Mesendoderm (in vitro differentiated cells): ENCODE measurements at regions not wholly inside any gene's neighbourhood (a gene's known extent, or its start where the extent isn't known, plus 50 kb on each side); places are given as distances from the start of the nearest gene placed in this dataset.

ENCODE experiments used
- DNase-seq: peaks from one replicate; pipeline ENCODE4 v3.0.0; 2013
- H2AK5ac ChIP-seq: 2 replicates; pipeline ENCODE4 v1.6.1; 2013; ENCODE audit warnings: low read length, inconsistent platforms
- H2BK120ac ChIP-seq: 2 replicates; pipeline ENCODE4 v1.6.1; 2013; ENCODE audit warnings: low read depth, mild to moderate bottlenecking, low read length, moderate library complexity, mixed read lengths
- H2BK15ac ChIP-seq: replicated peaks from 2 replicates; pipeline ENCODE4 v1.6.1; 2013; ENCODE audit warnings: low read depth, mild to moderate bottlenecking, moderate library complexity
- H2BK5ac ChIP-seq: 2 replicates; pipeline ENCODE4 v1.6.1; 2013; ENCODE audit warnings: low read length, inconsistent platforms
- H3K18ac ChIP-seq: 2 replicates; pipeline ENCODE4 v1.6.1; 2013; ENCODE audit warnings: mild to moderate bottlenecking, low read length, mixed read lengths
- H3K23ac ChIP-seq: one replicate; pipeline ENCODE4 v1.6.1; 2013; ENCODE audit warnings: low read length
- H3K27ac ChIP-seq: 2 replicates; pipeline ENCODE4 v1.5.1; 2013; ENCODE audit warnings: low read depth, mild to moderate bottlenecking, inconsistent platforms, low read length, moderate library complexity
- H3K27me3 ChIP-seq: 2 replicates; pipeline ENCODE4 v1.6.1; 2013; ENCODE audit warnings: low read length, control low read depth, mild to moderate bottlenecking, inconsistent platforms; ENCODE audit not compliant: insufficient read depth, poor library complexity
- H3K36me3 ChIP-seq: 2 replicates; pipeline ENCODE4 v1.6.1; 2013; ENCODE audit warnings: low read length, inconsistent platforms; ENCODE audit not compliant: control insufficient read depth, insufficient read depth
- H3K4ac ChIP-seq: one replicate; pipeline ENCODE4 v1.6.1; 2013; ENCODE audit warnings: low read depth, mild to moderate bottlenecking, low read length, moderate library complexity
- H3K4me1 ChIP-seq: 2 replicates; pipeline ENCODE4 v1.6.1; 2013; ENCODE audit warnings: low read depth, low read length, inconsistent platforms; ENCODE audit not compliant: control insufficient read depth
- H3K4me2 ChIP-seq: 2 replicates; pipeline ENCODE4 v1.6.1; 2013; ENCODE audit warnings: low read length
- H3K4me3 ChIP-seq: 2 replicates; pipeline ENCODE4 v1.5.1; 2013; ENCODE audit warnings: mild to moderate bottlenecking, low read length
- H3K56ac ChIP-seq: one replicate; pipeline ENCODE4 v1.6.1; 2013; ENCODE audit warnings: low read length
- H3K79me1 ChIP-seq: 2 replicates; pipeline ENCODE4 v1.6.1; 2013; ENCODE audit warnings: low read length, inconsistent platforms
- H3K79me2 ChIP-seq: 2 replicates; pipeline ENCODE4 v1.6.1; 2013; ENCODE audit warnings: mild to moderate bottlenecking, low read length; ENCODE audit not compliant: control insufficient read depth, insufficient read depth
- H3K9ac ChIP-seq: 2 replicates; pipeline ENCODE4 v1.6.1; 2013; ENCODE audit warnings: low read length, inconsistent platforms
- H4K5ac ChIP-seq: one replicate; pipeline ENCODE4 v1.6.1; 2013; ENCODE audit warnings: low read length
- H4K8ac ChIP-seq: one replicate; pipeline ENCODE4 v1.6.1; 2013; ENCODE audit warnings: low read depth, mild to moderate bottlenecking, control low read depth, low read length, moderate library complexity
- WGBS: extraction: QIAGEN DNeasy Blood & Tissue Kit; methylation state at CpG from one replicate; pipeline ENCODE4 v1.1.7; 2013; ENCODE audit warnings: low lambda C conversion rate, missing lambda C conversion rate; ENCODE audit not compliant: insufficient coverage; ENCODE audit errors: extremely low coverage; 5-methylcytosine and 5-hydroxymethylcytosine counted together

DNA sequence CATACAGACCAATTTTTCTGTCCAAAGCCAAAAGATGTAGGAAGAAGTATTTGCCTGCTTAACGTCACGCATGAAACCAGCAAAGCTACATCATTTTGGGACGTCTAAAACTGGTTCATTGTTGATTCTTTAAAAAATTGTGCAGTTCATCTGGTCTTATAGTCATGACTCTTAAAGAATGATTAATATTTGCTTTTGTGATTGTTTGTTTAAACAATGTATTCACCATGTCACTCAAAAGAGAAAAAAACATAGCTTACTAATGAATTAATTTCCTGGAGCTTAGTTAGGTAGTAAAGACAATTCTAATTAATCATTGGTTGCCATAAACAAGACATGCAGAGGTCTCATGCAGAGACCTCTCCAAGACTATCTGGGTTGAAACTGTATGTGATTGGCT, 157.3 kb downstream of the RPS12 start:
- Histone ChIP-seq H3K4me1 (no peaks in the 10 kb centered on the region), H3K23ac (no peak overlapping the region), H4K5ac (no peak overlapping the region), H3K79me1 (no peaks in the 10 kb centered on the region), H3K4me3 (no peak overlapping the region), H3K56ac (no peak overlapping the region), H3K9ac (no peak overlapping the region), H3K79me2 (no peaks in the 10 kb centered on the region), H3K36me3 (no peaks in the 10 kb centered on the region), H3K18ac (no peak overlapping the region), H2BK5ac (no peak overlapping the region), H3K27ac (no peak overlapping the region), H2BK15ac (no peak overlapping the region), H4K8ac (no peak overlapping the region), H3K4me2 (no peak overlapping the region), H3K27me3 (no peaks in the 10 kb centered on the region), H2BK120ac (no peak overlapping the region), H2AK5ac (no peak overlapping the region), H3K4ac (no peak overlapping the region)
- no CpG with 5 or more reads among the region's 3 CpGs for WGBS
- no peak for DNase-seq

DNA sequence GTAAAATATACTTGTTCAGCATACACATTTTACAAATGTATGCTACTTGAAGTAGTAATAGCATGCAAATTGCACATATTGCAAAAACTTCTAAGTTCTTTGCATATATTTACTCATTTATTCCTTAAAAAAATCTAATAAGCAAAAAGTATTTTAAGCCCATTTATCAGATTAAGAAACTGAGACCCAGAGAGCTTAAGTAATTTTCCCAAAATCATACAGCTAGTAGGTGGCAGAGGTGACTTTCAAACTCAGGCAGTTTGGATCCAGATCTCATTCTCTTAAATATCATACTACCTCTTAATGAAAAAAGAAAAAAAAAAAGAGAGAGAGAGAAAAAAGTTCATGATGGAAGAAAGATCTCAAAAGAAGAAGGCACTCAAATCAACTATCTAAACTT, 157.9 kb downstream of the RPS12 start:
- H4K5ac ChIP-seq: no peak overlapping the region
- no peak overlapping the region for H3K9ac ChIP-seq
- H3K79me2 ChIP-seq: no peaks in the 10 kb centered on the region
- H3K56ac ChIP-seq: no peak overlapping the region
- no peak overlapping the region for H3K27ac ChIP-seq
- no peak overlapping the region for H2AK5ac ChIP-seq
- H2BK15ac ChIP-seq: no peak overlapping the region
- no peak overlapping the region for H3K4ac ChIP-seq
- no peak overlapping the region for H4K8ac ChIP-seq
- H3K79me1 ChIP-seq: no peaks in the 10 kb centered on the region
- no peak for DNase-seq
- H2BK5ac ChIP-seq: no peak overlapping the region
- no peaks in the 10 kb centered on the region for H3K4me1 ChIP-seq
- H3K27me3 ChIP-seq: no peaks in the 10 kb centered on the region
- H3K23ac ChIP-seq: no peak overlapping the region
- no peak overlapping the region for H2BK120ac ChIP-seq
- H3K36me3 ChIP-seq: no peaks in the 10 kb centered on the region
- H3K4me3 ChIP-seq: no peak overlapping the region
- no peak overlapping the region for H3K4me2 ChIP-seq
- no peak overlapping the region for H3K18ac ChIP-seq

DNA sequence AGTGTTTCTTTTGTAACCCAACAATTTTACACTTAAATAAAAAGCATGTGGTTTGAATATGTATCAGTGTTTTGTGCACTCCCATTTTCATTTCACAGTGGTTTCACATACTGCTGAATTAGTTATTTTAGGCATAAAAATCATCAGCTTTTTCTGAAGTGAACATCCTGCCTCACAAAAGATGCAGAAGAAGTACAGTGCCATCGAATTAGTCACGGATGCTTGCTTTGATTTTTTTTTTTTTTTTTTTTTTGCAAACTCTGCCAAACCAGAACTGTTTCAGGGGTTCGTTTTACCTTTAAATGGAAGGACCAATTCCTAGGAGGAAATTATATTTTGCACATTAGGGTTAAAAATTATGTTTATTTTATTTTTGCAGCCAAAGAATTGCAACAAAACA, 158.6 kb downstream of the RPS12 start:
- no peak overlapping the region for H3K23ac ChIP-seq
- no peaks in the 10 kb centered on the region for H3K36me3 ChIP-seq
- H4K8ac ChIP-seq: no peak overlapping the region
- no CpG with 5 or more reads among the region's 3 CpGs for WGBS
- H3K79me1 ChIP-seq: no peaks in the 10 kb centered on the region
- no peaks in the 10 kb centered on the region for H3K4me1 ChIP-seq
- H4K5ac ChIP-seq: no peak overlapping the region
- H3K56ac ChIP-seq: no peak overlapping the region
- no peak overlapping the region for H2BK5ac ChIP-seq
- H2BK15ac ChIP-seq: no peak overlapping the region
- H3K79me2 ChIP-seq: no peaks in the 10 kb centered on the region
- no peak overlapping the region for H3K4me2 ChIP-seq
- H3K9ac ChIP-seq: no peak overlapping the region
- H2BK120ac ChIP-seq: no peak overlapping the region
- H3K4me3 ChIP-seq: no peak overlapping the region
- no peak overlapping the region for H3K18ac ChIP-seq
- H3K27me3 ChIP-seq: no peaks in the 10 kb centered on the region
- H2AK5ac ChIP-seq: no peak overlapping the region
- no peak for DNase-seq
- H3K4ac ChIP-seq: no peak overlapping the region
- H3K27ac ChIP-seq: no peak overlapping the region

DNA sequence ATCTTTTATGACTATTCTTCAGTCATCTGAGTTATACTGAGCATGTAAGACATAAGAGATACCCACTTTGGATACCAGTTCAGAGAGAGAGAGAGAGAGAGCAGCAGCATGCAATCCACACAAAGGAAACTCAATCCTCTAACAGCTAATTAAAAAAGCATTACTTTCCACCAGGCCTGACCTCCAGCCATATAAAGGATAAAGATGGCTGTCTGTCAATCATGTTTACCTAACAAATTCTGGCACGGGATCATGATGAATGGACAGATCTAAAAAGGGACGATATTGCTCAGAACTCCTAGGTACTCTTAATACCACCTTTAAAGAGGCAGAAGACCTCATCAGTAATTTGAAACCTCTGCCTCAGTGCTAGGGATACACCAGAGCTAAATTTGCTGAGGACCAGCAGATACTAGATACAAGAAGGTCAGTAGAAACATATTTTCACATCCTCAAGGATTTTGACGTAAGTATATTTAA, 159.2 kb downstream of the RPS12 start:
- Histone ChIP-seq H2AK5ac (no peak overlapping the region), H3K56ac (no peak overlapping the region), H3K4ac (no peak overlapping the region), H3K18ac (no peak overlapping the region), H3K4me3 (no peak overlapping the region), H3K27ac (no peak overlapping the region), H3K23ac (no peak overlapping the region), H2BK120ac (no peak overlapping the region), H3K36me3 (no peaks in the 10 kb centered on the region), H4K5ac (no peak overlapping the region), H3K79me1 (no peaks in the 10 kb centered on the region), H3K4me1 (no peaks in the 10 kb centered on the region), H4K8ac (no peak overlapping the region), H3K4me2 (no peak overlapping the region), H3K27me3 (no peaks in the 10 kb centered on the region), H3K9ac (no peak overlapping the region), H3K79me2 (no peaks in the 10 kb centered on the region), H2BK5ac (no peak overlapping the region), H2BK15ac (no peak overlapping the region)
- no CpG with 5 or more reads among the region's 3 CpGs for WGBS
- no peak for DNase-seq

DNA sequence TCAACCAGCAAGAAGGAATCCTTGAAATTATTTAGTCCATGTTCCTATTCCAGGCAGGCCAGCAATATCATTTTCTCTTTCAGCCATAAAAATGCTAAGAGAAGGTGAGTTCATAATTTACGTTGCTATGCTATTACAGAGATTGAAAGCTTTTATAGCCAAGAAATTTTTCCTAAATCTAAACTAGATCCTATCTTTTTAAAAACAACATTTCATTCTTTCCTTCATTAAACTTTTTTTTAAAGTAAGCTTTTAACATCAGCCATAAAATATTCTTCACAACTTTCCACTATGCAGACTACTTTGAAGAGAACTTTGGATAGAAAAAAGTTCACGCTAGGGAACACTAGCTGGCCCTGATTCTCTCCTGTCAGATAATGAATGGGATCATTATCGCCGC, 159.8 kb downstream of the RPS12 start:
- H2BK15ac ChIP-seq: no peak overlapping the region
- H3K23ac ChIP-seq: no peak overlapping the region
- no peak overlapping the region for H3K56ac ChIP-seq
- H2BK120ac ChIP-seq: no peak overlapping the region
- no peak for DNase-seq
- no peaks in the 10 kb centered on the region for H3K4me1 ChIP-seq
- no peak overlapping the region for H3K4me3 ChIP-seq
- H3K27ac ChIP-seq: no peak overlapping the region
- H3K4me2 ChIP-seq: no peak overlapping the region
- WGBS: no CpG with 5 or more reads among the region's 4 CpGs
- H3K9ac ChIP-seq: no peak overlapping the region
- H3K18ac ChIP-seq: no peak overlapping the region
- H3K79me1 ChIP-seq: no peaks in the 10 kb centered on the region
- H4K8ac ChIP-seq: no peak overlapping the region
- no peak overlapping the region for H4K5ac ChIP-seq
- H3K36me3 ChIP-seq: no peaks in the 10 kb centered on the region
- no peaks in the 10 kb centered on the region for H3K79me2 ChIP-seq
- no peaks in the 10 kb centered on the region for H3K27me3 ChIP-seq
- H3K4ac ChIP-seq: no peak overlapping the region
- H2AK5ac ChIP-seq: no peak overlapping the region
- no peak overlapping the region for H2BK5ac ChIP-seq

DNA sequence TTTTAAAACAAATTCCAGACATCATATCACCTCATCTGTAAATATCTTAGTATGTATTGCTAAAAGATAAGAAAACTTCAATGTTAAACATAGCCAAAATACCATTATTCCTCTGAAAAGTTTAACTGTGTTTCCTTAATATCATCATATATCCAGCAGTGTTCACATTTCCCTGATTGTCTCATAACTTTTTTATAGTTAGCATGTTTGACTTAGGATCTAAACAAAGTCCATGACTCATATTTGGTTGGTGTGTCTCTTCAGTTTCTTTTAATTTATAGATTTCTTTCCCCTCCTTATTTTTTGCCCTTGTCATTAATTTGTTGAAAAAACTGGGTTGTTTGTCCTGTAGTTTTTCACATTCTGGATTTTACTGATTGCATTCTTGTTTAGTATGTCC, 163.0 kb downstream of the RPS12 start:
- H3K23ac ChIP-seq: no peak overlapping the region
- no peak overlapping the region for H2AK5ac ChIP-seq
- H4K8ac ChIP-seq: no peak overlapping the region
- H4K5ac ChIP-seq: no peak overlapping the region
- no peaks in the 10 kb centered on the region for H3K36me3 ChIP-seq
- no peak overlapping the region for H3K27ac ChIP-seq
- no peak overlapping the region for H3K4me3 ChIP-seq
- H3K56ac ChIP-seq: no peak overlapping the region
- H2BK15ac ChIP-seq: no peak overlapping the region
- no peaks in the 10 kb centered on the region for H3K79me1 ChIP-seq
- H3K4me2 ChIP-seq: no peak overlapping the region
- H2BK120ac ChIP-seq: no peak overlapping the region
- no peak overlapping the region for H3K18ac ChIP-seq
- no peak overlapping the region for H2BK5ac ChIP-seq
- no peak overlapping the region for H3K9ac ChIP-seq
- no peaks in the 10 kb centered on the region for H3K27me3 ChIP-seq
- H3K79me2 ChIP-seq: no peaks in the 10 kb centered on the region
- no peak overlapping the region for H3K4ac ChIP-seq
- H3K4me1 ChIP-seq: no peaks in the 10 kb centered on the region
- no peak for DNase-seq
